ENCODE measurements at regions not wholly inside any gene's neighbourhood (a gene's known extent, or its start where the extent isn't known, plus 50 kb on each side); places are given as distances from the start of the nearest gene placed in this dataset.

DNA sequence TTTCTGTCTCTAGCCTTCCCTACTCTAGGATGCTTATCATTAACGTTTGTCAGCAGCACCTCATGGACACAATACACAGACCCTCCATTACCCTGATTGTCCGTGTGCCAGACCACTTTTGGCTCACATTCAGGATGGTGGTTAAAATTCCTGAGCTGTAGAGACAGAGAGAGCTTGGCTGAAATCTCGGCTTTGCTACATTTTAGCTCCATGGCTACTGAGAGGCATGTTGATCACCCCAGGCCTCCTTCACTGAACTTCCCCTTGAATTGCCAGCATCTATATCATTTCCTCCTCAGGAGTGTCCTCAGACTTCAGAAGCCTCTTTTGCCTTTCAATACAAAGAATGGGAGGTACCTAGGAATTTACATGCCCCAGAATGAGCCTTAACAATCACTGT is 104.7 kb upstream of the ISL1 start:
- ChIA-PET POLR2A (no interaction called here), CTCF (no interaction called here)

DNA sequence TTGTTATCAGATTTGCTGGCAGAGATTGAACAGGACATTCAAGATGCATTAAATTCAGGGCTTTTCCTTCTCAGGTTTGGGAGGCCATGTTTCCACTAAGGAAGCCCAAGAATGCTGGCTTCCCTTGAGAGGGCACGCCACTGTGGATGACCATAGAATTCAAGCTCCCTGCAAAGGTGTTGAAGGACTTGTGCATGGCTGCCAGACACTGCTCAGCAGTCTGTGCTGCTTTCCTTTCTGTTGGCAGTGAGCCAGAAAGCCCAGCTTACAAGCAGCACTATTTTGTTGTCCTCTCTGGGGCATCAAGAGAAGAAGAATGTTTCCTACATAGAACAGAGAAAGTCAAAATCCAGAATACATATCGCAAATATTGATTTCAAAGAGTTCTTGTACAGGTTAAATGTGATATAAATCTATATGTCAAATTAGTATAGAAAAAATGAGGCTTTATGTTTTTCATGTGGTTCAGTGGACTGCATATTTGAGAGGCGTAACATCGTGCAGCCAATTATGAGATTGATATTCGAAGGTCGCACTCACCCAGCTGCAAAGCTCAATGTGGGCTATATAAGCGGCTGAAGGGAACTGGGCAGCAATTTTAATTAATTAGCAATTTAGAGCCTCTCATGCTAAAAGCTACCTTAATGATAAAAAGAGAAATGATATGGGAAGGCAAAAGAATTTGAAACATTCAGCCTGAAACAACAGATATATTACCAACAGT is 103.1 kb upstream of the ISL1 start:
- intact Hi-C loops (cut with micrococcal nuclease), result no loop called here
- ATAC-seq (no peak), DNase-seq (no peak)
- Mint-ChIP-seq H3K36me3 (ENCODE audit: low read depth) (no peaks in the 10 kb centered on the region), H3K27me3 (no peaks in the 10 kb centered on the region), H3K9me3 (no peaks in the 10 kb centered on the region), H3K4me1 (ENCODE audit: low read depth) (no peaks in the 10 kb centered on the region), H3K4me3 (no peak overlapping the region), H3K27ac (no peak overlapping the region)
- ChIA-PET POLR2A (no interaction called here), CTCF (no interaction called here)
- TF ChIP-seq, protein P1, sequence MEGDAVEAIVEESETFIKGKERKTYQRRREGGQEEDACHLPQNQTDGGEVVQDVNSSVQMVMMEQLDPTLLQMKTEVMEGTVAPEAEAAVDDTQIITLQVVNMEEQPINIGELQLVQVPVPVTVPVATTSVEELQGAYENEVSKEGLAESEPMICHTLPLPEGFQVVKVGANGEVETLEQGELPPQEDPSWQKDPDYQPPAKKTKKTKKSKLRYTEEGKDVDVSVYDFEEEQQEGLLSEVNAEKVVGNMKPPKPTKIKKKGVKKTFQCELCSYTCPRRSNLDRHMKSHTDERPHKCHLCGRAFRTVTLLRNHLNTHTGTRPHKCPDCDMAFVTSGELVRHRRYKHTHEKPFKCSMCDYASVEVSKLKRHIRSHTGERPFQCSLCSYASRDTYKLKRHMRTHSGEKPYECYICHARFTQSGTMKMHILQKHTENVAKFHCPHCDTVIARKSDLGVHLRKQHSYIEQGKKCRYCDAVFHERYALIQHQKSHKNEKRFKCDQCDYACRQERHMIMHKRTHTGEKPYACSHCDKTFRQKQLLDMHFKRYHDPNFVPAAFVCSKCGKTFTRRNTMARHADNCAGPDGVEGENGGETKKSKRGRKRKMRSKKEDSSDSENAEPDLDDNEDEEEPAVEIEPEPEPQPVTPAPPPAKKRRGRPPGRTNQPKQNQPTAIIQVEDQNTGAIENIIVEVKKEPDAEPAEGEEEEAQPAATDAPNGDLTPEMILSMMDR (IDR thresholded peaks at IDR 0.05), result no peak

More for the DNA sequence above, 104.7 kb upstream of the ISL1 start:
- DNase-seq, result no peak
- Mint-ChIP-seq H3K27ac (no peak overlapping the region), H3K4me3 (no peak overlapping the region), H3K27me3 (no peaks in the 10 kb centered on the region), H3K9me3 (no peaks in the 10 kb centered on the region), H3K36me3 (ENCODE audit: low read depth) (no peaks in the 10 kb centered on the region), H3K4me1 (ENCODE audit: low read depth) (no peaks in the 10 kb centered on the region)
- TF ChIP-seq, protein P1 (IDR thresholded peaks at IDR 0.05), result no peak
- no peak for ATAC-seq
- intact Hi-C loops (cut with micrococcal nuclease), result no loop called here

DNA sequence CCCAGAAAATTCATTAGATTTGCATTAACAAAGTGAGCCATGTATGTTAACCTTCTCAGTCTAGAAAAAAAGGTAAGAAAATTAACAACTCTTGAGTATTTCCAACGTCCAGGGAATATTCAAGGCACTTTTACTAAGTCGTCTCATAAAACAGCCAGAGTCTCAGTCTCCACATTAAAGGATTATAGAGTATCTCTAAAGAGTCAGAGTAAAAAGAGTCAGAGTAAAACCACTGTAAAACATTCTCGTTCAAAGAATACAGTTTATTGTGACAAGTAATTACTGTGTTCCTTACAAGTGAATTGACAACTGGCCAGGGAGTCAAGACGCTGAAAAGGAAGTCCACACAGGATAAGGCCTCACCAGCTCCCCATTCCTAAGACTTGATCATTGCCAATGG is 97.2 kb upstream of the ISL1 start:
- CTCF ChIA-PET, result no interaction called here
- no peak for DNase-seq
- intact Hi-C loops (cut with micrococcal nuclease), result no loop called here
- Mint-ChIP-seq H3K27ac (no peak overlapping the region), H3K4me1 (ENCODE audit: low read depth) (no peaks in the 10 kb centered on the region), H3K4me3 (no peak overlapping the region), H3K27me3 (no peaks in the 10 kb centered on the region), H3K9me3 (no peaks in the 10 kb centered on the region), H3K36me3 (ENCODE audit: low read depth) (no peaks in the 10 kb centered on the region)
- ATAC-seq, result no peak
- TF ChIP-seq, protein P1 (IDR thresholded peaks at IDR 0.05), result no peak
- POLR2A ChIA-PET, result no interaction called here

DNA sequence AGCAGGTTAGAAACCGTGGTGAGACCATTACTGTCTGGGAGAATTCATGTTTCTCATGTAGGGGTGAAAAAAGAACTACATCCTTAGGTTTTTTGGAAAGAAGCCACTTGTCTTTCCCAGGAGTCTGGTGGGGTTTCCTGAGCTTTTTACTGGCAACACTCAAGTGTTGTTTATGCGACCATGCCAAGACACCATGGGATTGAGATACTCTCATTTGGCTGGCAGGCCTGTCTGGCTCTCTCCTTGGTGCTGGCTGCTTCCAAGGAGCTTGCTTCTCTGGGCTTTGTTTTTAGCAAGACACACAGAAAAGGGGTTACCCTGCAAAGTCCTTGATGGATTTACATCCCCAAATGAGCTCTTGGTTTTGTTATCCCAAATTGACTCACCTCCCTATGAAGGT is 80.9 kb upstream of the ISL1 start:
- POLR2A ChIA-PET, result no interaction called here
- ATAC-seq, result no peak
- TF ChIP-seq, protein P1 (IDR thresholded peaks at IDR 0.05), result no peak
- Mint-ChIP-seq H3K27ac (no peak overlapping the region), H3K4me3 (no peak overlapping the region), H3K9me3 (peaks cover 11% of the 10 kb centered on the region), H3K27me3 (no peaks in the 10 kb centered on the region), H3K36me3 (ENCODE audit: low read depth) (no peaks in the 10 kb centered on the region), H3K4me1 (ENCODE audit: low read depth) (no peaks in the 10 kb centered on the region)
- intact Hi-C loops (cut with micrococcal nuclease), result no loop called here
- no peak for DNase-seq
- CTCF ChIA-PET, result interaction anchor here (1.3 kb wide), 1 partner anchor 344 kb away, joined by 3 read pairs; no protein-coding TSS in a partner anchor

DNA sequence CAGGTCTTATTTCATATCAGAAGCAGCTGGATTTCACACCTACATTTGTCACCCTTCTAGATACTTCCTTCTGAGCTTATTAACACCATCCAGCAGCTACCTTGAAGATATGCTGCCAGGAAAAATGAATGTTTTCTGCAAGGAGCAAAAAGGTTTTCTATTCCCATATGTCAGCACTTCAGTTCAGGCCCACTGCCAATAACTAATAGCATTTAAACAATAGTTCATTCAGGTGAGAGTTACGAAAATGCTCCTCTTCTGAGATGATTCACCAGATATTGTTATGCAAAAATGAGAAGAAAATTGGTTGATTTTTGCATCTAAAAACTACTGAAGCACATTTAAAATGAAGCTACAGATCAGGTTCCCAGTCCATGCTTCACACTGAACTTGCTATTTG is 56.4 kb upstream of the ISL1 start:
- TF ChIP-seq, protein P1 (IDR thresholded peaks at IDR 0.05), result no peak
- H3K36me3 Mint-ChIP-seq (ENCODE audit: low read depth), result no peaks in the 10 kb centered on the region
- no peaks in the 10 kb centered on the region for H3K4me1 Mint-ChIP-seq (ENCODE audit: low read depth)
- no peak for DNase-seq
- no peaks in the 10 kb centered on the region for H3K27me3 Mint-ChIP-seq
- no peak overlapping the region for H3K4me3 Mint-ChIP-seq
- POLR2A ChIA-PET, result no interaction called here
- H3K9me3 Mint-ChIP-seq, result peaks cover 3% of the 10 kb centered on the region
- intact Hi-C loops (cut with micrococcal nuclease), result no loop called here
- no peak overlapping the region for H3K27ac Mint-ChIP-seq
- CTCF ChIA-PET, result no interaction called here
- no peak for ATAC-seq

All from activated CD8-positive, alpha-beta T cell treated with anti-CD3 and anti-CD28 coated beads for 36 hours (primary cell).